ENCODE measurements at regions not wholly inside any gene's neighbourhood (a gene's known extent, or its start where the extent isn't known, plus 50 kb on each side); places are given as distances from the start of the nearest gene placed in this dataset.

DNA sequence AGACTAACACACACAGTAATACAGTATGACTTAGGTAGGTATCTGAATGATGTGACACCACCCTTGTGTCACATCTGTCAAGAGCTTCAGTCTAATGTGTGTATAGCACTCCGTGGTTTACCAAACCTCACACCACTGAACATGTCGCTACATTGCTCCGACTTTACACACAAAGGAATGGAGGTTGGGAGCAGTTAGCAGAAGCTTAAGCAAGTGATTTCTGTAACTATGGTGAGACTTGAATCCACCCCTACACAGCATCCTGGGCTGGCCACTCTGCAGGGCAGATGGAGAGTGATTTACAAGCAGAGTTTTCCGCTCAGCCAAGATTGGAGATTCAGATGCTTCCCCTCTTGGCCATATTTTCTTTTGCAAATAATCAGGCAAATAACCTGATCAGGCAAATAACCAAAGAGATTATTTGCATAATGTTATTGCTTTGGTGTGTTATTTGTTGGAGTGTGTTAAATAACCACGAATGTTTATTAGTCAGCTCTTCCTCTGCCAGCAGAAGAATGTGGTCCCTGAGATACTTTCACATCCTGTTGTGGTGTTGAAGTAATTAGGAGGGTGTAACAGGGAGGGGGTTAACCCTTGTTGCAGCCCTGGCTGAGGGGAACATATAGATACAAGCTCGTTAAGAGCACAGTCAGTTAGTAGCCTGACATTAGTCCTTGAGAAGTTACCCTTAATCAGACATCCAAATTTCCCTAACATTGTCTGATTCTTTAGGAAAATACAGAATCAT, 92.8 kb downstream of the SNX18 start:
- no peak overlapping the region for H2AFZ ChIP-seq
- no peaks in the 10 kb centered on the region for H3K9me3 ChIP-seq (ENCODE audit: control insufficient read depth, low read length)
- no peak overlapping the region for H3K4me2 ChIP-seq (ENCODE audit: low read length)
- no peaks in the 10 kb centered on the region for H3K36me3 ChIP-seq (ENCODE audit: control insufficient read depth, insufficient read depth, low read length)
- H3K27ac ChIP-seq, result no peak overlapping the region
- H3K79me2 ChIP-seq, result no peaks in the 10 kb centered on the region
- TF ChIP-seq, protein P1, sequence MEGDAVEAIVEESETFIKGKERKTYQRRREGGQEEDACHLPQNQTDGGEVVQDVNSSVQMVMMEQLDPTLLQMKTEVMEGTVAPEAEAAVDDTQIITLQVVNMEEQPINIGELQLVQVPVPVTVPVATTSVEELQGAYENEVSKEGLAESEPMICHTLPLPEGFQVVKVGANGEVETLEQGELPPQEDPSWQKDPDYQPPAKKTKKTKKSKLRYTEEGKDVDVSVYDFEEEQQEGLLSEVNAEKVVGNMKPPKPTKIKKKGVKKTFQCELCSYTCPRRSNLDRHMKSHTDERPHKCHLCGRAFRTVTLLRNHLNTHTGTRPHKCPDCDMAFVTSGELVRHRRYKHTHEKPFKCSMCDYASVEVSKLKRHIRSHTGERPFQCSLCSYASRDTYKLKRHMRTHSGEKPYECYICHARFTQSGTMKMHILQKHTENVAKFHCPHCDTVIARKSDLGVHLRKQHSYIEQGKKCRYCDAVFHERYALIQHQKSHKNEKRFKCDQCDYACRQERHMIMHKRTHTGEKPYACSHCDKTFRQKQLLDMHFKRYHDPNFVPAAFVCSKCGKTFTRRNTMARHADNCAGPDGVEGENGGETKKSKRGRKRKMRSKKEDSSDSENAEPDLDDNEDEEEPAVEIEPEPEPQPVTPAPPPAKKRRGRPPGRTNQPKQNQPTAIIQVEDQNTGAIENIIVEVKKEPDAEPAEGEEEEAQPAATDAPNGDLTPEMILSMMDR (IDR thresholded peaks at IDR 0.05), result no peak
- H3K27me3 ChIP-seq (ENCODE audit: control insufficient read depth, insufficient read depth, low read length), result no peaks in the 10 kb centered on the region
- no peak overlapping the region for H3K4me3 ChIP-seq (ENCODE audit: low read depth, low read length)
- no peaks in the 10 kb centered on the region for H3K4me1 ChIP-seq
- no peak overlapping the region for H3K9ac ChIP-seq

- Histone ChIP-seq H3K9me3 (ENCODE audit: control insufficient read depth, low read length) (no peaks in the 10 kb centered on the region), H3K4me2 (ENCODE audit: low read length) (no peak overlapping the region), H3K4me3 (ENCODE audit: low read depth, low read length) (no peak overlapping the region), H3K79me2 (no peaks in the 10 kb centered on the region), H3K4me1 (no peaks in the 10 kb centered on the region), H3K27me3 (ENCODE audit: control insufficient read depth, insufficient read depth, low read length) (no peaks in the 10 kb centered on the region), H2AFZ (no peak overlapping the region), H3K36me3 (ENCODE audit: control insufficient read depth, insufficient read depth, low read length) (no peaks in the 10 kb centered on the region), H3K9ac (no peak overlapping the region), H3K27ac (no peak overlapping the region)
- TF ChIP-seq, protein P1 (IDR thresholded peaks at IDR 0.05), result no peak
Observed at GRCh38 chr5:54608423-54609085, 91.0 kb downstream of the SNX18 start.

DNA sequence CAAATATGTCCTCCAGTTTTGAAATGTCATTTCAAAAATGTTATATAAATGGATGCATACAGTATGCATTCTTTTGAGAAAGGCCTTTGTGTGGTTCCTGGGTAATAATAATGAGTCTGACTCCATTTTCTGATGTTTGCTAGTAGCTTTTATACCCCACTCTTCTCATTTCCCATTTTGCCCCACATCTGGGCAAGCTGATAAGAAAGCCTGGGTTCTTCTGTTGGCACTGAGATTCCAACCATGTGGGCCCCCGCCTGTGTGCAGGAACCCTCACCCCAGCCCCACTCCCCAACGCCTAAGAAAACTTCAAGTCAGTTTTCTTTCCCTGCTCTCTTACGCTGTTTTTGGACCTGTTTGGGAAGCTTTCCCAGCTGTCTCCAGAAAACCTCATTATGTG, 89.4 kb downstream of the SNX18 start:
- no peaks in the 10 kb centered on the region for H3K27me3 ChIP-seq (ENCODE audit: control insufficient read depth, insufficient read depth, low read length)
- H3K9me3 ChIP-seq (ENCODE audit: control insufficient read depth, low read length), result no peaks in the 10 kb centered on the region
- no peak overlapping the region for H3K4me3 ChIP-seq (ENCODE audit: low read depth, low read length)
- no peak overlapping the region for H3K4me2 ChIP-seq (ENCODE audit: low read length)
- H2AFZ ChIP-seq, result no peak overlapping the region
- H3K4me1 ChIP-seq, result no peaks in the 10 kb centered on the region
- H3K9ac ChIP-seq, result no peak overlapping the region
- H3K27ac ChIP-seq, result no peak overlapping the region
- TF ChIP-seq, protein P1 (IDR thresholded peaks at IDR 0.05), result no peak
- no peaks in the 10 kb centered on the region for H3K36me3 ChIP-seq (ENCODE audit: control insufficient read depth, insufficient read depth, low read length)
- no peaks in the 10 kb centered on the region for H3K79me2 ChIP-seq

GRCh38 chr5:54603372-54603771, 85.8 kb downstream of the SNX18 start:
- no peak overlapping the region for H3K27ac ChIP-seq
- no peak overlapping the region for H3K4me3 ChIP-seq (ENCODE audit: low read depth, low read length)
- no peaks in the 10 kb centered on the region for H3K9me3 ChIP-seq (ENCODE audit: control insufficient read depth, low read length)
- H3K79me2 ChIP-seq, result no peaks in the 10 kb centered on the region
- H3K9ac ChIP-seq, result no peak overlapping the region
- TF ChIP-seq, protein P1 (IDR thresholded peaks at IDR 0.05), result no peak
- no peak overlapping the region for H2AFZ ChIP-seq
- H3K4me2 ChIP-seq (ENCODE audit: low read length), result no peak overlapping the region
- H3K4me1 ChIP-seq, result no peaks in the 10 kb centered on the region
- no peaks in the 10 kb centered on the region for H3K36me3 ChIP-seq (ENCODE audit: control insufficient read depth, insufficient read depth, low read length)
- H3K27me3 ChIP-seq (ENCODE audit: control insufficient read depth, insufficient read depth, low read length), result no peaks in the 10 kb centered on the region
